Stimulated activated CD8-positive, alpha-beta memory T cell treated with anti-CD3 and anti-CD28 coated beads, Interleukin-7, amount 100 ng/mL, for 24 hours (primary cell): ENCODE measurements at regions not wholly inside any gene's neighbourhood (a gene's known extent, or its start where the extent isn't known, plus 50 kb on each side); places are given as distances from the start of the nearest gene placed in this dataset.

Source experiments
- DNase-seq: peaks from one replicate; pipeline ENCODE4 v3.0.0-alpha.2; 2020; ENCODE audit warnings: low read depth

GRCh38 chr6:1118287-1118647, 193.6 kb upstream of the FOXQ1 start:
- no peak for DNase-seq

- DNase-seq: no peak
Measured at GRCh38 chr6:1117530-1118286, 194.2 kb upstream of the FOXQ1 start.

- no peak for DNase-seq
Measured at GRCh38 chr6:1116149-1116548, 195.7 kb upstream of the FOXQ1 start.

- no peak for DNase-seq
Measured at GRCh38 chr6:1113916-1114540, 197.9 kb upstream of the FOXQ1 start.

- DNase-seq: no peak
Measured at GRCh38 chr6:1111361-1111760, 200.5 kb upstream of the FOXQ1 start.

GRCh38 chr6:1110941-1111349, 201.0 kb upstream of the FOXQ1 start:
- no peak for DNase-seq

- no peak for DNase-seq
Measured at GRCh38 chr6:1110164-1110563, 201.7 kb upstream of the FOXQ1 start.

- no peak for DNase-seq
Measured at GRCh38 chr6:1109134-1109533, 202.8 kb upstream of the FOXQ1 start.

- DNase-seq: no peak
Measured at GRCh38 chr6:1108198-1108597, 203.7 kb upstream of the FOXQ1 start.

- no peak for DNase-seq
Measured at GRCh38 chr6:1107578-1107977, 204.3 kb upstream of the FOXQ1 start.

- DNase-seq: no peak
Measured at GRCh38 chr6:1105833-1106400, 206.0 kb upstream of the FOXQ1 start.

GRCh38 chr6:1104988-1105670, 206.8 kb upstream of the FOXQ1 start:
- DNase-seq: no peak

- no peak for DNase-seq
Measured at GRCh38 chr6:1103945-1104623, 207.8 kb upstream of the FOXQ1 start.

- DNase-seq: no peak
Measured at GRCh38 chr6:1103021-1103420, 208.9 kb upstream of the FOXQ1 start.

GRCh38 chr6:1100269-1100668, 211.6 kb upstream of the FOXQ1 start:
- DNase-seq: no peak

GRCh38 chr6:1099264-1099663, 212.6 kb upstream of the FOXQ1 start:
- DNase-seq: no peak

GRCh38 chr6:1096967-1097765, 214.7 kb upstream of the FOXQ1 start:
- no peak for DNase-seq

- no peak for DNase-seq
Measured at GRCh38 chr6:1094306-1094705, 217.6 kb upstream of the FOXQ1 start.

- no peak for DNase-seq
Measured at GRCh38 chr6:1091900-1092299, 220.0 kb upstream of the FOXQ1 start.

GRCh38 chr6:1089859-1090258, 222.0 kb upstream of the FOXQ1 start:
- no peak for DNase-seq

- DNase-seq: no peak
Measured at GRCh38 chr6:1088492-1089001, 223.4 kb upstream of the FOXQ1 start.
